ENCODE measurements at regions not wholly inside any gene's neighbourhood (a gene's known extent, or its start where the extent isn't known, plus 50 kb on each side); places are given as distances from the start of the nearest gene placed in this dataset.

GRCh38 chr4:75107755-75108612 lies 175.1 kb downstream of the PARM1 start:
- no peaks in the 10 kb centered on the region for H3K9me3 ChIP-seq (ENCODE audit: low read length)

GRCh38 chr4:75102787-75103085 lies 169.8 kb downstream of the PARM1 start:
- H3K4me3 ChIP-seq (ENCODE audit: low read length): no peak overlapping the region
- no peak overlapping the region for H2AFZ ChIP-seq (ENCODE audit: low read depth, low read length)
- no peaks in the 10 kb centered on the region for H3K36me3 ChIP-seq (ENCODE audit: insufficient read depth, low read length)
- H3K4me1 ChIP-seq (ENCODE audit: insufficient read depth, low read length): no peaks in the 10 kb centered on the region
- H3K9me3 ChIP-seq (ENCODE audit: low read length): no peaks in the 10 kb centered on the region
- H3K27me3 ChIP-seq (ENCODE audit: insufficient read depth, low read length): no peaks in the 10 kb centered on the region

More at GRCh38 chr4:75107755-75108612, 175.1 kb downstream of the PARM1 start:
- Histone ChIP-seq H2AFZ (ENCODE audit: low read depth, low read length) (no peak overlapping the region), H3K4me1 (ENCODE audit: insufficient read depth, low read length) (no peaks in the 10 kb centered on the region), H3K36me3 (ENCODE audit: insufficient read depth, low read length) (no peaks in the 10 kb centered on the region), H3K4me3 (ENCODE audit: low read length) (no peak overlapping the region), H3K27me3 (ENCODE audit: insufficient read depth, low read length) (no peaks in the 10 kb centered on the region)

GRCh38 chr4:75101906-75102786 lies 169.2 kb downstream of the PARM1 start:
- no peak overlapping the region for H2AFZ ChIP-seq (ENCODE audit: low read depth, low read length)
- no peak overlapping the region for H3K4me3 ChIP-seq (ENCODE audit: low read length)
- no peaks in the 10 kb centered on the region for H3K36me3 ChIP-seq (ENCODE audit: insufficient read depth, low read length)
- no peaks in the 10 kb centered on the region for H3K9me3 ChIP-seq (ENCODE audit: low read length)
- no peaks in the 10 kb centered on the region for H3K4me1 ChIP-seq (ENCODE audit: insufficient read depth, low read length)
- H3K27me3 ChIP-seq (ENCODE audit: insufficient read depth, low read length): no peaks in the 10 kb centered on the region

Data from neuron (in vitro differentiated cells).